Neutrophil (primary cell): ENCODE measurements at regions not wholly inside any gene's neighbourhood (a gene's known extent, or its start where the extent isn't known, plus 50 kb on each side); places are given as distances from the start of the nearest gene placed in this dataset.

Experiments used
- H3K27ac ChIP-seq: fragments of 200-600 bp; sonication (generic); 2 replicates; pipeline ENCODE4 v1.5.1; 2016; ENCODE audit warnings: mild to moderate bottlenecking, moderate library complexity
- H3K27me3 ChIP-seq: fragments of 200-600 bp; sonication (generic); 2 replicates; pipeline ENCODE4 v1.6.0; 2016; ENCODE audit warnings: mild to moderate bottlenecking
- H3K36me3 ChIP-seq: fragments of 200-600 bp; sonication (generic); 2 replicates; pipeline ENCODE4 v1.5.1; 2017
- H3K4me1 ChIP-seq, 2 experiments: fragments of 200-600 bp in 1 of 2; sonication (generic) in 1 of 2; 1 replicate in 1 of 2; 2 replicates in 1 of 2; pipeline versions ENCODE4 v1.5.1 to v1.6.1; 2013 to 2016; ENCODE audit warnings: low read depth in 1 of 2, low read length in 1 of 2, mild to moderate bottlenecking in 1 of 2, moderate library complexity in 1 of 2; ENCODE audit not compliant: control insufficient read depth in 1 of 2, insufficient read depth in 1 of 2
- H3K4me3 ChIP-seq, 2 experiments: fragments of 200-600 bp in 1 of 2; sonication (generic) in 1 of 2; 1 replicate in 1 of 2; 2 replicates in 1 of 2; pipeline ENCODE4 v1.5.1; 2013 to 2016; ENCODE audit warnings: low read depth in 1 of 2, low read length in 1 of 2, mild to moderate bottlenecking in 1 of 2, moderate library complexity in 1 of 2
- H3K9me3 ChIP-seq: fragments of 200-600 bp; sonication (generic); 2 replicates; pipeline ENCODE4 v1.5.1; 2016
- TF ChIP-seq, protein P1 (sequence below): fragments of 200-600 bp; sonication (generic); IDR thresholded peaks from 2 replicates; pipeline ENCODE4 v1.5.1; 2016; ENCODE audit warnings: antibody characterized with exemption

DNA sequence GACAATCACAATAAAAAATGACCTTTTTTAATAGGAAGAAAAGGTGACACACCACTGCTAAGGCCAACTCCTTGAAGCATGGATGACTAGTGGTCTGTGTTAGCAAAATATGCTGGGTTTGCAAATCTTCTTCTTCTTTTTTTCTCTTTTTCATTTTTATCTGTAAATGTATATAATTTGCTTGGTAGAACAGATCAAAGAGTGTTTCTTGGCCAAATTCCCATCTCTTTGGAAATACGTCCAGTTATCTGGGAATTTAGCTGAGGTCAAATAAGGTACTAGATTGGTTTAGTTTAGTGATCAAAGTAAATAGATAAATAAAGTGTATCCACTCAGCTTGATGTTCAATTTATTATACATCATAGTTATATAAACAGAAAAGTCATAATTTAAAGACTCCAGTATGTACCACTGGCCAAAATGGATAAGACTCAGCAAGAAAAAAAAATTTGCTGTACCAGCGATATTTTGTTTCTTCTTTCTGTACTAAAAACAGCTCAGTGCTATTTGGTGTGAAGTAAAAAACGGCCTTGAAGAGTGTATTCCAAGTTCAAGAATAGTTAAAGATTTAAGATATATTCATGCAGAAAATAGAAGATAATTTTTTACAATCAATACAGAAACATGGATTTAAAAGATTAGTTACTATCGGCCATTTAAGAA is 738.6 kb upstream of the PIK3C3 start:
- TF ChIP-seq, protein P1, sequence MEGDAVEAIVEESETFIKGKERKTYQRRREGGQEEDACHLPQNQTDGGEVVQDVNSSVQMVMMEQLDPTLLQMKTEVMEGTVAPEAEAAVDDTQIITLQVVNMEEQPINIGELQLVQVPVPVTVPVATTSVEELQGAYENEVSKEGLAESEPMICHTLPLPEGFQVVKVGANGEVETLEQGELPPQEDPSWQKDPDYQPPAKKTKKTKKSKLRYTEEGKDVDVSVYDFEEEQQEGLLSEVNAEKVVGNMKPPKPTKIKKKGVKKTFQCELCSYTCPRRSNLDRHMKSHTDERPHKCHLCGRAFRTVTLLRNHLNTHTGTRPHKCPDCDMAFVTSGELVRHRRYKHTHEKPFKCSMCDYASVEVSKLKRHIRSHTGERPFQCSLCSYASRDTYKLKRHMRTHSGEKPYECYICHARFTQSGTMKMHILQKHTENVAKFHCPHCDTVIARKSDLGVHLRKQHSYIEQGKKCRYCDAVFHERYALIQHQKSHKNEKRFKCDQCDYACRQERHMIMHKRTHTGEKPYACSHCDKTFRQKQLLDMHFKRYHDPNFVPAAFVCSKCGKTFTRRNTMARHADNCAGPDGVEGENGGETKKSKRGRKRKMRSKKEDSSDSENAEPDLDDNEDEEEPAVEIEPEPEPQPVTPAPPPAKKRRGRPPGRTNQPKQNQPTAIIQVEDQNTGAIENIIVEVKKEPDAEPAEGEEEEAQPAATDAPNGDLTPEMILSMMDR: no peak
- H3K4me1 ChIP-seq: no peaks in the 10 kb centered on the region
- H3K4me3 ChIP-seq: no peak overlapping the region
- H3K36me3 ChIP-seq: no peaks in the 10 kb centered on the region
- H3K9me3 ChIP-seq: no peaks in the 10 kb centered on the region
- no peak overlapping the region for H3K27ac ChIP-seq
- no peaks in the 10 kb centered on the region for H3K27me3 ChIP-seq

DNA sequence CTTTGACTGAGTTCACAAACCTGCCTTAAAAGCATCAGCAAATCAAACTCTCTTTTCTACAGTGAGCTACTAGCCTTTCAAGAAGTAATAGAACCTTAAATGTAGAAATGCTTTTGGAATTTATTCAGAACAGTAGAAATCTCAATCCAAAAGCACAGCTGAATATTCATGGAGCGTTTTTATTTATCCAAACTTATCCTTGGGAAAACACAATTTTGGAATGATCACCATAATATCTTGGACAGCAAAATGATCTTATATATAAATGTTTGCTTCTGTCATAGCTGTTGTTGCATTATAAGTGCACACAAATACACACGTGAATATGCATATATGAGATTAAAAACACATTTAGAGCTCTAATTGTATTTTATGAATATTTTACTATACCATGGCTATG is 747.3 kb upstream of the PIK3C3 start:
- Histone ChIP-seq H3K27ac (no peak overlapping the region), H3K27me3 (no peaks in the 10 kb centered on the region), H3K4me1 (no peaks in the 10 kb centered on the region), H3K4me3 (no peak overlapping the region), H3K9me3 (no peaks in the 10 kb centered on the region), H3K36me3 (no peaks in the 10 kb centered on the region)
- TF ChIP-seq, protein P1: no peak

DNA sequence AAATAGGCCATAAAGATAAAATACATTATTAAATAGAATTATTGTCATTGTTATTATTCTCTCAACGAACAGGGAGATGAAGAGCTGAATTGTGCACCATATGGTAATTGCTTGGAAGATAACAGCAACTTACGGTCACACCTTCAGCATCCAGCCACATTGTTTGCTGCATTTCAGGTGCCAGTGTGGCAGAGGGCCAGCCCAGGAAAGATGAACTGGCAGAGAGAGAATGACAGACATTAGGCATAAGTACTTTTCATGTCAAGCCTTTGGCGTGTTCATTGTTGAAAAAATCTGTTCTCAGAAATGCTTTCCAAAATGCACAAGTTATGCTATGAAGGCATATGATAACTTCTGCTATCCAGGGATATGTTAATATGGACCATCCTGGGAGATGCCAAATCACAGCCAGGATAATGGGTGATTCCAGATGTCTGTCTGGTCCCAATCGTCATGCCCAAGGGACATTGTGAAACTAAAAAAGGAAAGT is 748.6 kb upstream of the PIK3C3 start:
- no peak overlapping the region for H3K27ac ChIP-seq
- TF ChIP-seq, protein P1: no peak
- no peak overlapping the region for H3K4me3 ChIP-seq
- no peaks in the 10 kb centered on the region for H3K9me3 ChIP-seq
- no peaks in the 10 kb centered on the region for H3K36me3 ChIP-seq
- H3K4me1 ChIP-seq: no peaks in the 10 kb centered on the region
- no peaks in the 10 kb centered on the region for H3K27me3 ChIP-seq

DNA sequence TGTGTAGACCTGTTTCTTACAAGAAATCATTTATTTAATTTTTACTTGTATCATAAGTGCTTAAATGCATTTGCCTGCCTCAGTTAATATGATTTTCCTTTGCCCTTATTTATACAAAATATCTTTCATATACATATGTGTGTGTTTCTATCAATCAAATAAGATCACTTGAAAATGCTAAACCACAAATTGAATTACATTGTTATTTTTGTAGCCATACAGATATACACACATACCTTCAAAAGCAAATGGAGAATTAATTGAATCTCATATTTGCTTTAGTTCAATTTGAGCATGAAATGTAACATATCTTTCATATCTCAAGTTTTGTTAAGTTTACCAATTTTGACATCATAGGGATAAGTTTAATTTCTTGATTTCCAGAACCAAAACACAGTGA is 755.8 kb upstream of the PIK3C3 start:
- H3K4me1 ChIP-seq: no peaks in the 10 kb centered on the region
- no peaks in the 10 kb centered on the region for H3K9me3 ChIP-seq
- H3K27me3 ChIP-seq: no peaks in the 10 kb centered on the region
- H3K27ac ChIP-seq: no peak overlapping the region
- TF ChIP-seq, protein P1: no peak
- H3K4me3 ChIP-seq: no peak overlapping the region
- H3K36me3 ChIP-seq: no peaks in the 10 kb centered on the region

DNA sequence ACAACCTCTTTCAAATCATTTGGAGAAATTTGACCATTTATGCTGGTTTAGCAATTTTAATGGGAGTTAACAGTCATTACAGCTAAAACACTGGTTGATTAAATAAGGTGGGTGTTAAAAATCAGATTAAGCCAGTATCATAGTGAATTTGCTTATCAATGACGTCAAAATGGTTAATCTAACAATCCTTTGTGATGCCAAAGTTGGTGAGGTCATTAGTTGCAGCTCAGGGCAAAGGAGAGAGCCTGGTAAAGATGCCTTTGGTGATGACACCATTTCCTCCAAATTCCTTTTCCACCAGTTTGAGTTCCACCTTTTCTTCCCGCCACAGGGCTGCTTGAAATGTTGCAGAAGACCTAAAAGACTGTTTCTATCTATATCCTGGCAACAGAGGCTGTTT is 757.1 kb upstream of the PIK3C3 start:
- no peak overlapping the region for H3K27ac ChIP-seq
- no peaks in the 10 kb centered on the region for H3K9me3 ChIP-seq
- no peak overlapping the region for H3K4me3 ChIP-seq
- no peaks in the 10 kb centered on the region for H3K27me3 ChIP-seq
- no peaks in the 10 kb centered on the region for H3K4me1 ChIP-seq
- H3K36me3 ChIP-seq: no peaks in the 10 kb centered on the region
- TF ChIP-seq, protein P1: no peak
